GM12878 (cell line): ENCODE measurements at regions not wholly inside any gene's neighbourhood (a gene's known extent, or its start where the extent isn't known, plus 50 kb on each side); places are given as distances from the start of the nearest gene placed in this dataset.

Source experiments
- ATAC-seq: fragments of 200-7000 bp; cut with Tn5 transposase; 3 replicates; pipeline ENCODE4 v1.9.1; 2020; ENCODE audit warnings: mild to moderate bottlenecking, moderate library complexity
- BruUV-seq: library from RNA; stranded (reverse); fragments of 400-500 nt; replicated peaks from 2 replicates; lab custom pipeline; 2021; lab: Mats Ljungman, UMichigan
- CTCF ChIA-PET: fragments of 300-600 bp; sonication (Branson Sonifier 250); formaldehyde crosslinking; extraction: SDS; loops from one replicate; lab custom pipeline; 2021; ENCODE audit warnings: inconsistent platforms; lab: Yijun Ruan, JAX
- POLR2A ChIA-PET: fragments of 350-600 bp; formaldehyde crosslinking; extraction: SDS; loops from one replicate; lab custom pipeline; 2021; ENCODE audit warnings: inconsistent platforms; lab: Charles Lee
- RAD21 ChIA-PET: fragments of 300-600 bp; sonication (Branson Sonifier 250); formaldehyde crosslinking; loops from one replicate; lab custom pipeline; 2023; ENCODE audit warnings: antibody characterized with exemption; ENCODE audit not compliant: unreplicated experiment; lab: Charles Lee
- SMC1A ChIA-PET: fragments of 300-600 bp; sonication (Branson Sonifier 250); formaldehyde crosslinking; loops from one replicate; lab custom pipeline; 2023; ENCODE audit not compliant: unreplicated experiment, uncharacterized antibody; lab: Charles Lee
- DNase-seq: peaks from one replicate; pipeline ENCODE4 v3.0.0-alpha.2; 2011; ENCODE audit warnings: low read depth, low spot score
- FAIRE-seq: peaks from 3 replicates; lab custom pipeline; 2011; peaks lifted over from hg19 to GRCh38; lab: Jason Lieb, UNC
- H2AFZ ChIP-seq: 2 replicates; pipeline ENCODE4 v1.6.0; 2011; ENCODE audit warnings: low read depth, low read length, control low read depth; ENCODE audit not compliant: control insufficient read depth
- H3K27ac ChIP-seq: 2 replicates; pipeline ENCODE4 v1.5.1; 2011; ENCODE audit warnings: control low read depth; ENCODE audit not compliant: control insufficient read depth, insufficient read depth
- H3K27me3 ChIP-seq, 2 experiments: replicated peaks in 1 of 2; 2 replicates each; pipeline versions ENCODE4 v1.6.0 to v1.6.1; 2011; ENCODE audit warnings: low read length in 1 of 2; ENCODE audit not compliant: control insufficient read depth in 2 of 2, insufficient read depth in 2 of 2
- H3K36me3 ChIP-seq, 2 experiments: 2 replicates each; pipeline ENCODE4 v1.5.1; 2011; ENCODE audit warnings: low read length in 1 of 2; ENCODE audit not compliant: control insufficient read depth in 2 of 2, insufficient read depth in 2 of 2
- H3K4me1 ChIP-seq: 2 replicates; pipeline ENCODE4 v1.6.1; 2011; ENCODE audit warnings: mild to moderate bottlenecking, low read length, moderate library complexity, mixed read lengths; ENCODE audit not compliant: control insufficient read depth, insufficient read depth
- H3K4me2 ChIP-seq: 2 replicates; pipeline ENCODE4 v1.6.0; 2011; ENCODE audit warnings: control low read depth; ENCODE audit not compliant: control insufficient read depth, insufficient read depth
- H3K4me3 ChIP-seq: fragments of 200-600 bp; sonication (generic); 2 replicates; pipeline ENCODE4 v1.5.1; 2016
- H3K79me2 ChIP-seq: 2 replicates; pipeline ENCODE4 v1.6.0; 2011; ENCODE audit warnings: low read length; ENCODE audit not compliant: control insufficient read depth, insufficient read depth
- H3K9ac ChIP-seq: 2 replicates; pipeline ENCODE4 v1.8.0; 2011; ENCODE audit warnings: low read length, control low read depth, mixed read lengths; ENCODE audit not compliant: control insufficient read depth, insufficient read depth
- H3K9me3 ChIP-seq: replicated peaks from 3 replicates; pipeline ENCODE4 v1.5.1; 2011; ENCODE audit warnings: mild to moderate bottlenecking, low read length; ENCODE audit not compliant: control insufficient read depth, insufficient read depth
- H4K20me1 ChIP-seq: 2 replicates; pipeline ENCODE4 v1.6.0; 2011; ENCODE audit not compliant: control insufficient read depth, insufficient read depth
- ATF3 ChIP-seq: IDR thresholded peaks from 2 replicates; pipeline ENCODE4 v1.6.1; 2011; ENCODE audit warnings: low read depth, mild to moderate bottlenecking, low read length, moderate library complexity, borderline replicate concordance; ENCODE audit errors: extremely low read depth
- IKZF1 ChIP-seq: fragments of 450-650 bp; conservative IDR thresholded peaks from 2 replicates; pipeline ENCODE4 v1.6.1; 2017; ENCODE audit warnings: antibody characterized with exemption, mild to moderate bottlenecking
- KLF5 ChIP-seq: fragments of 450-650 bp; IDR thresholded peaks from 2 replicates; pipeline ENCODE4 v1.6.1; 2014; ENCODE audit warnings: mild to moderate bottlenecking; ENCODE audit not compliant: partially characterized antibody
- NFXL1 ChIP-seq: fragments of 450-650 bp; IDR thresholded peaks from 2 replicates; pipeline ENCODE4 v1.6.1; 2017; ENCODE audit warnings: antibody characterized with exemption, mild to moderate bottlenecking, borderline replicate concordance
- PAX5 ChIP-seq: IDR thresholded peaks from 2 replicates; pipeline ENCODE4 v1.6.1; 2011; ENCODE audit warnings: low read depth, low read length, borderline replicate concordance
- TCF7 ChIP-seq: IDR thresholded peaks from 2 replicates; pipeline ENCODE4 v1.6.1; 2014; ENCODE audit warnings: antibody characterized with exemption, borderline replicate concordance
- USF2 ChIP-seq: IDR thresholded peaks from 2 replicates; pipeline ENCODE4 v1.6.1; 2011; ENCODE audit warnings: low read depth, low read length, improper control_type of control experiment, borderline replicate concordance
- ZBED1 ChIP-seq: IDR thresholded peaks from 2 replicates; pipeline ENCODE4 v1.6.1; 2016; ENCODE audit warnings: borderline replicate concordance
- WGBS: methylation state at CpG from one replicate; pipeline ENCODE4 v1.1.6; 2016; ENCODE audit warnings: low lambda C conversion rate; ENCODE audit not compliant: insufficient replicate concordance, insufficient coverage; ENCODE audit errors: missing lambda C conversion rate; 5-methylcytosine and 5-hydroxymethylcytosine counted together
- in situ Hi-C: fragments of 300-500 bp; cut with MboI; formaldehyde crosslinking; loops from 9 replicates; pipeline ENCODE4 v1.14.3; 2018; ENCODE audit warnings: mixed read lengths
- intact Hi-C: fragments of 100-400 bp; cut with micrococcal nuclease; formaldehyde crosslinking; loops from one replicate; pipeline ENCODE4 v1.14.2; 2022; ENCODE audit not compliant: unreplicated experiment

GRCh38 chr2:12203528-12203927 lies 457.1 kb downstream of the LPIN1 start:
- Histone ChIP-seq H3K36me3 (no peaks in the 10 kb centered on the region), H3K27ac (no peak overlapping the region), H3K9ac (no peak overlapping the region), H3K79me2 (no peaks in the 10 kb centered on the region), H3K4me3 (no peak overlapping the region), H2AFZ (no peak overlapping the region), H3K4me2 (no peak overlapping the region), H4K20me1 (no peaks in the 10 kb centered on the region), H3K27me3 (no peaks in the 10 kb centered on the region), H3K9me3 (no peaks in the 10 kb centered on the region; the same call in 2 of the 3 replicates), H3K4me1 (no peaks in the 10 kb centered on the region)
- ChIA-PET CTCF (no interaction called here), POLR2A (no interaction called here), RAD21 (no interaction called here), SMC1A (no interaction called here)
- FAIRE-seq (no peak), ATAC-seq (no peak), DNase-seq (no peak)
- intact Hi-C loops, result no loop called here
- BruUV-seq, result no TSS peak
- 67% methylated on average over 2 of the region's 2 CpGs for WGBS
- in situ Hi-C loops, result no loop called here
- TF ChIP-seq PAX5 (no peak), ATF3 (no peak), USF2 (no peak), TCF7 (no peak), ZBED1 (no peak), KLF5 (no peak), IKZF1 (no peak), NFXL1 (no peak)
